Osteoblast (primary cell): ENCODE measurements at regions not wholly inside any gene's neighbourhood (a gene's known extent, or its start where the extent isn't known, plus 50 kb on each side); places are given as distances from the start of the nearest gene placed in this dataset.

ENCODE experiments used
- DNase-seq: peaks from one replicate; pipeline ENCODE4 v3.0.0; 2011; ENCODE audit warnings: low spot score, mixed read lengths; ENCODE audit not compliant: insufficient read length; ENCODE audit errors: missing footprints
- H2AFZ ChIP-seq: 2 replicates; pipeline ENCODE4 v1.6.0; 2011; ENCODE audit warnings: mild to moderate bottlenecking, low read length
- H3K27ac ChIP-seq: 2 replicates; pipeline ENCODE4 v1.5.1; 2011; ENCODE audit warnings: mild to moderate bottlenecking, low read depth, low read length, moderate library complexity
- H3K27me3 ChIP-seq: 2 replicates; pipeline ENCODE4 v1.6.0; 2012; ENCODE audit warnings: mild to moderate bottlenecking, control low read depth, inconsistent platforms, low read length, moderate library complexity; ENCODE audit not compliant: insufficient read depth
- H3K36me3 ChIP-seq: 2 replicates; pipeline ENCODE4 v1.5.1; 2011; ENCODE audit warnings: mild to moderate bottlenecking, low read length, control low read depth, moderate library complexity; ENCODE audit not compliant: insufficient read depth
- H3K4me1 ChIP-seq: 2 replicates; pipeline ENCODE4 v1.5.1; 2011; ENCODE audit warnings: mild to moderate bottlenecking, low read length, control low read depth, moderate library complexity; ENCODE audit not compliant: insufficient read depth
- H3K4me2 ChIP-seq: 2 replicates; pipeline ENCODE4 v1.6.0; 2011; ENCODE audit warnings: mild to moderate bottlenecking, low read length; ENCODE audit not compliant: insufficient read depth
- H3K4me3 ChIP-seq: fragments of 200-600 bp; sonication (generic); 3 replicates; pipeline ENCODE4 v1.5.1; 2012; ENCODE audit warnings: mild to moderate bottlenecking, low read length, inconsistent platforms; ENCODE audit not compliant: insufficient read depth
- H3K79me2 ChIP-seq: 2 replicates; pipeline ENCODE4 v1.6.0; 2012; ENCODE audit warnings: mild to moderate bottlenecking, low read length, control low read depth, inconsistent platforms; ENCODE audit not compliant: insufficient read depth
- H3K9me3 ChIP-seq: 2 replicates; pipeline ENCODE4 v1.5.1; 2011; ENCODE audit warnings: low read depth, low read length, control low read depth
- H4K20me1 ChIP-seq: 2 replicates; pipeline ENCODE4 v1.6.0; 2012; ENCODE audit warnings: mild to moderate bottlenecking, low read length, control low read depth; ENCODE audit not compliant: insufficient read depth
- TF ChIP-seq, protein P1 (sequence below): IDR thresholded peaks from 2 replicates; pipeline ENCODE4 v1.5.1; 2011; ENCODE audit warnings: mild to moderate bottlenecking, low read depth, low read length, moderate library complexity; ENCODE audit errors: extremely low read depth

DNA sequence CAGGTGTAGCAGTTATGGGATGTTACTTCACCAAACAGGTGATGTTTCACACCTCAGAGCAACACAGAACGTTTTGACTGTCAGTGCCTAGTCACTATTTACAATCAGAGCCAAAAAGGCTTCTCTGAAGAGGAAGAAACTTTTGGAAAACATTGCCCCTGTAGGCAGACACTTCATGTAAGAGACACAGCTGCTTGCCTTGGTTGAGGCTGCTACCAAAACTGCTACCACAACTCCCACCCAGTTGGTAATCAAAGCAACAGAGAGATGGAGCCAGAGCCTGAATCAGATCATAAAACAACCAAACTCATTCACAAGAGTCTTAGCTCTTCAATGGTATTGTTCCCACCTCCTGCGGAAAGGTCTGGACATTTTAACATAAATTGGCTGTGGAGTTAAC is 61.0 kb downstream of the CTSL start:
- DNase-seq, result no peak
- TF ChIP-seq, protein P1, sequence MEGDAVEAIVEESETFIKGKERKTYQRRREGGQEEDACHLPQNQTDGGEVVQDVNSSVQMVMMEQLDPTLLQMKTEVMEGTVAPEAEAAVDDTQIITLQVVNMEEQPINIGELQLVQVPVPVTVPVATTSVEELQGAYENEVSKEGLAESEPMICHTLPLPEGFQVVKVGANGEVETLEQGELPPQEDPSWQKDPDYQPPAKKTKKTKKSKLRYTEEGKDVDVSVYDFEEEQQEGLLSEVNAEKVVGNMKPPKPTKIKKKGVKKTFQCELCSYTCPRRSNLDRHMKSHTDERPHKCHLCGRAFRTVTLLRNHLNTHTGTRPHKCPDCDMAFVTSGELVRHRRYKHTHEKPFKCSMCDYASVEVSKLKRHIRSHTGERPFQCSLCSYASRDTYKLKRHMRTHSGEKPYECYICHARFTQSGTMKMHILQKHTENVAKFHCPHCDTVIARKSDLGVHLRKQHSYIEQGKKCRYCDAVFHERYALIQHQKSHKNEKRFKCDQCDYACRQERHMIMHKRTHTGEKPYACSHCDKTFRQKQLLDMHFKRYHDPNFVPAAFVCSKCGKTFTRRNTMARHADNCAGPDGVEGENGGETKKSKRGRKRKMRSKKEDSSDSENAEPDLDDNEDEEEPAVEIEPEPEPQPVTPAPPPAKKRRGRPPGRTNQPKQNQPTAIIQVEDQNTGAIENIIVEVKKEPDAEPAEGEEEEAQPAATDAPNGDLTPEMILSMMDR, result no peak
- H3K36me3 ChIP-seq, result no peaks in the 10 kb centered on the region
- H2AFZ ChIP-seq, result no peak overlapping the region
- H3K4me1 ChIP-seq, result peaks cover 6% of the 10 kb centered on the region
- H3K9me3 ChIP-seq, result no peaks in the 10 kb centered on the region
- no peak overlapping the region for H3K4me3 ChIP-seq
- no peak overlapping the region for H3K27ac ChIP-seq
- no peaks in the 10 kb centered on the region for H3K27me3 ChIP-seq
- H3K4me2 ChIP-seq, result no peak overlapping the region
- H4K20me1 ChIP-seq, result no peaks in the 10 kb centered on the region
- no peaks in the 10 kb centered on the region for H3K79me2 ChIP-seq

DNA sequence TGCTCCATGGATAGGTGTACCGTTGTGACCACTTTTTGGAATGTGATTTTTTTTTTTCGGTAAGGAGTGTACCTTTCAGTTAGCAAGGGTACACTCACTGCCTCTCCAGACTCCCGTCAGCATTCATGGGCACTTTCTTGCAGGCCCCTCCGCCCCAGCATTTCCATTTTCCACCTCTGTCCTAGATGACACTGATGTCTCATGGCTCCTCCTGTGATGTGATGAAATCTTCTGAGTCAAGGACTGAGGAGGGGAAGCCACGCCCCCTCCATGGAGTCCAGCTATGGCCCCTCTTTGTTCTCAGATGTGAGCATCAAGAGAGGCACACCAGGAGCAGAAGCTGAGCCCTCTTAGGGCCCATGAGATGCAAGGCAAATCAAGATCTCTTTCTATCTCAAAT is 61.8 kb downstream of the CTSL start:
- no peaks in the 10 kb centered on the region for H3K27me3 ChIP-seq
- peak overlapping the region; percentile 23 for H2AFZ ChIP-seq
- no peak for DNase-seq
- H3K4me3 ChIP-seq, result no peak overlapping the region
- H3K9me3 ChIP-seq, result no peaks in the 10 kb centered on the region
- TF ChIP-seq, protein P1, result no peak
- no peak overlapping the region for H3K4me2 ChIP-seq
- H3K36me3 ChIP-seq, result no peaks in the 10 kb centered on the region
- no peaks in the 10 kb centered on the region for H4K20me1 ChIP-seq
- peaks cover 13% of the 10 kb centered on the region for H3K4me1 ChIP-seq
- no peaks in the 10 kb centered on the region for H3K79me2 ChIP-seq
- no peak overlapping the region for H3K27ac ChIP-seq

DNA sequence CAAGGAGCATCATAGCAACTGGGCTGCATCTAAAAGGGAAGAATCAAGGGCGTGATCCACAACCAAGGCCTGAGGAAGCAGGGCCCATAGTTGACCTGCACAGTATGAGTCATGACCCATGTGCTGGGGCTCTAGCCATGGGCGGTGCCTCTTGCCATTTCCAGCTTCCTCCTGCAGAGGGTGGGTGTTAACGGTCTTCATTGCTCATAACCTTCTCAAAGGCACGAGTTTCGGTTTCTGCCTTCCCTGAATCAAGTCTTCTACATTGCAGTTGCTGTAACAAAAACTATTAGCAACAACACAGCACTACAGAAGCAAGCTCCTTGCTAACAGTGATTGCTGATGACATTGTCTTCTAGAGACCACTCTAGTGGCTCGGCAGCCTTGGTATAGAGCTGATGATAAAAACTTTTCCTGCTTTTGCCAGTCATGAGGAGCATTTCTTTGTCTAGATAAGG is 66.9 kb downstream of the CTSL start:
- Histone ChIP-seq H4K20me1 (no peaks in the 10 kb centered on the region), H3K9me3 (no peaks in the 10 kb centered on the region), H3K27ac (peak overlapping the region; percentile 83), H3K4me2 (peak overlapping the region; percentile 75), H3K4me3 (peak overlapping the region; percentile 48), H3K79me2 (no peaks in the 10 kb centered on the region), H3K27me3 (no peaks in the 10 kb centered on the region), H3K36me3 (no peaks in the 10 kb centered on the region), H2AFZ (peak overlapping the region; percentile 67), H3K4me1 (peaks cover 23% of the 10 kb centered on the region)
- peak; percentile 94 for DNase-seq
- TF ChIP-seq, protein P1, result peak; percentile 32

DNA sequence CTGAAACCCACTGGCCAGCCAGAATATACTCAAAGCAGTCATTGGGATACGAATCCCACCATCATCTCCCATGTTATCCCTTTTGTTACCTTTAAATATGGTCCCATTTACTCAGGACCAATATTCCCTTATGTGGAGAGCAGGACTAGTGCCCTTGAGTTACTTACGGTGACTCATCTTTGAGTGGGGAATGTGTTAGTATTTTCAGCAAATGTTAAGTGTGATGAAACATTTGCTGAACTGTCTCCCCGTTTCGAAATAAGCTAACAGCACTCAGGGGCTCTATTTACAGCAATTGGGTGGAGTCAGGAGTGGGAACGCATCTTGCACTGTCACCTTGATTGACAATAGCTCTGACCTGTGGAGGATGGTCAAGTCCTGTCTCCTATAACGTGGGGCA is 67.4 kb downstream of the CTSL start:
- peak overlapping the region; percentile 67 for H2AFZ ChIP-seq
- H3K27me3 ChIP-seq, result no peaks in the 10 kb centered on the region
- DNase-seq, result peak; percentile 88
- no peaks in the 10 kb centered on the region for H3K9me3 ChIP-seq
- no peaks in the 10 kb centered on the region for H3K36me3 ChIP-seq
- H4K20me1 ChIP-seq, result no peaks in the 10 kb centered on the region
- H3K27ac ChIP-seq, result peak overlapping the region; percentile 83
- no peaks in the 10 kb centered on the region for H3K79me2 ChIP-seq
- peak overlapping the region; percentile 48 for H3K4me3 ChIP-seq
- H3K4me2 ChIP-seq, result peak overlapping the region; percentile 75
- TF ChIP-seq, protein P1, result no peak
- H3K4me1 ChIP-seq, result peaks cover 23% of the 10 kb centered on the region
